ENCODE measurements at regions not wholly inside any gene's neighbourhood (a gene's known extent, or its start where the extent isn't known, plus 50 kb on each side); places are given as distances from the start of the nearest gene placed in this dataset.

DNA sequence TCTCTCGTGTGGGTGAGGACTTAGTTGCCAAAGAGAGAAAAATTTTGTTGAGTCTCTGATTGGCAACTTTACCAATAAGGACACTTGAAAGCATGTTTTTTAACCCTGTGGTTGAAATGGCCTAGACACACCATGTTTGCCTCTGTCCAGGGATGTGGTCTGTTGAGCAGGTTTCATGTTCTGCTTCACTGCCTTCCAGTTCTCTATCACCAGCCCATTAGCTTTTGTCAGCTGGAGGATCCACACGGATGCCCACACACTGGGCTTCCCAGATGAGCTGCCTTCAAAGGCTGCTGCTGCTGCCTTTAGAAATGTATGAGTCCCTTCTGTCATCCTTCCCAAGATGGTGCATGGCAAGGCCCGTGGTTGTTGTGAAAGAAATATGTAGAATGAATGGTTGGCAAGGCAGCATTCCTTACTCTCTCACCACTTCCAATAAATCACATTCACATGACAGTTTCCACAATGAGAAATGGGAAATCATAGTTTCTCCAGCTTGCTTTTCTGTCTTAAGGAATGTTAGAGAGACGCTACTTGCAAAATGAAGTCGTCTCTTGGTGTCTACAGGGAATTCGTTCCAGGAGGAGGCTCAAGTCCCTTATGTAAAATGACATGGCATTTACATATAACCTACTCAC lies 108.2 kb upstream of the SLC35F3 start:
- H3K9me3 ChIP-seq (ENCODE audit: insufficient read depth, low read depth), result no peaks in the 10 kb centered on the region
- no peaks in the 10 kb centered on the region for H3K4me1 ChIP-seq (replicated peaks; ENCODE audit: insufficient read depth)
- no peaks in the 10 kb centered on the region for H3K9me2 ChIP-seq (ENCODE audit: insufficient read depth)
- no peak overlapping the region for H2AFZ ChIP-seq
- H3K27ac ChIP-seq, result no peak overlapping the region
- no peaks in the 10 kb centered on the region for H3K79me2 ChIP-seq (ENCODE audit: low read depth)
- CTCF ChIA-PET, result no interaction called here
- no peak for DNase-seq
- intact Hi-C loops (cut with micrococcal nuclease; ENCODE audit: unreplicated experiment), result no loop called here
- H3F3A ChIP-seq (ENCODE audit: insufficient read depth, low read depth), result no peaks in the 10 kb centered on the region
- H3K4me2 ChIP-seq, result no peak overlapping the region
- BruUV-seq (replicated peaks), result no TSS peak
- POLR2A ChIA-PET (ENCODE audit: unreplicated experiment), result no interaction called here
- H4K20me1 ChIP-seq (ENCODE audit: insufficient read depth), result no peaks in the 10 kb centered on the region
- H3K4me3 ChIP-seq, result no peak overlapping the region
- TF ChIP-seq EZH2 (IDR thresholded peaks at IDR 0.05; ENCODE audit: low read depth) (no peak), CTCF (conservative IDR thresholded peaks at IDR 0.05) (no peak)
- H3K27me3 ChIP-seq (ENCODE audit: insufficient read depth, low read depth), result no peaks in the 10 kb centered on the region
- H3K36me3 ChIP-seq (ENCODE audit: low read depth), result no peaks in the 10 kb centered on the region

DNA sequence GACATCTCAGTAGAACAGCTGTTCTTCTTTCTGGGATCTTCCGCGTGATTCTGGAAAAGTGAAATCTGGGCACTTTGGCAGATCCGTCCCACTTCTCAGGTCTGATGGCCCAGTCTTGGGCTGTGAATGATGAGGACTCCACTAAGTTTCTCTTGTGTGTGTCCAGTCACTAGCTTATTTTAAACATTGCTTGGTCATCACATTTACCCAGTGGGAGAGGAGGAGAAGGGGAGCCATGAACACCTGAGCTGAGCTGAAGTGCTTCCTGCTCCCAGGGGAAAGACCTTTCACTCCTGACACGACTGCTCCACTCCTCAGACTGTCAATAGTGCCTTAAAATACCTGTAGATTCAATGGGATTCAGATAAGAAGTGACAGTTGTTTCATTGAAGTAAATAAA lies 101.9 kb upstream of the SLC35F3 start:
- no peak overlapping the region for H2AFZ ChIP-seq
- intact Hi-C loops (cut with micrococcal nuclease; ENCODE audit: unreplicated experiment), result loop anchor here (5.0 kb wide), 1 partner anchor 100 kb away; the partner anchor contains the start of gene SLC35F3
- TF ChIP-seq EZH2 (IDR thresholded peaks at IDR 0.05; ENCODE audit: low read depth), result no peak
- no peak for TF ChIP-seq CTCF (conservative IDR thresholded peaks at IDR 0.05)
- H3K9me2 ChIP-seq (ENCODE audit: insufficient read depth), result no peaks in the 10 kb centered on the region
- ChIA-PET CTCF (no interaction called here), POLR2A (ENCODE audit: unreplicated experiment) (no interaction called here)
- no peaks in the 10 kb centered on the region for H3K36me3 ChIP-seq (ENCODE audit: low read depth)
- DNase-seq, result no peak
- H3F3A ChIP-seq (ENCODE audit: insufficient read depth, low read depth), result no peaks in the 10 kb centered on the region
- no peaks in the 10 kb centered on the region for H3K79me2 ChIP-seq (ENCODE audit: low read depth)
- H3K9me3 ChIP-seq (ENCODE audit: insufficient read depth, low read depth), result peaks cover 5% of the 10 kb centered on the region; the same call in 1 of the 2 replicates
- no peak overlapping the region for H3K4me2 ChIP-seq
- BruUV-seq (replicated peaks), result no TSS peak
- no peaks in the 10 kb centered on the region for H4K20me1 ChIP-seq (ENCODE audit: insufficient read depth)
- H3K27me3 ChIP-seq (ENCODE audit: insufficient read depth, low read depth), result no peaks in the 10 kb centered on the region
- H3K4me1 ChIP-seq (replicated peaks; ENCODE audit: insufficient read depth), result no peaks in the 10 kb centered on the region
- no peak overlapping the region for H3K4me3 ChIP-seq
- H3K27ac ChIP-seq, result no peak overlapping the region

- Histone ChIP-seq H3K27me3 (ENCODE audit: insufficient read depth, low read depth) (no peaks in the 10 kb centered on the region), H3K9me3 (ENCODE audit: insufficient read depth, low read depth) (peaks cover 5% of the 10 kb centered on the region; the same call in 1 of the 2 replicates), H3K4me2 (no peak overlapping the region), H3K4me1 (replicated peaks; ENCODE audit: insufficient read depth) (no peaks in the 10 kb centered on the region), H3K36me3 (ENCODE audit: low read depth) (no peaks in the 10 kb centered on the region), H2AFZ (no peak overlapping the region), H3K9me2 (ENCODE audit: insufficient read depth) (no peaks in the 10 kb centered on the region), H3K79me2 (ENCODE audit: low read depth) (no peaks in the 10 kb centered on the region), H4K20me1 (ENCODE audit: insufficient read depth) (no peaks in the 10 kb centered on the region), H3K27ac (no peak overlapping the region), H3F3A (ENCODE audit: insufficient read depth, low read depth) (no peaks in the 10 kb centered on the region), H3K4me3 (no peak overlapping the region)
- TF ChIP-seq CTCF (conservative IDR thresholded peaks at IDR 0.05) (no peak), EZH2 (IDR thresholded peaks at IDR 0.05; ENCODE audit: low read depth) (no peak)
- intact Hi-C loops (cut with micrococcal nuclease; ENCODE audit: unreplicated experiment), result no loop called here
- DNase-seq, result no peak
- ChIA-PET POLR2A (ENCODE audit: unreplicated experiment) (no interaction called here), CTCF (no interaction called here)
- BruUV-seq (replicated peaks), result no TSS peak
These were observed 98.7 kb upstream of the SLC35F3 start for GRCh38 chr1:233805786-233806185.

Measured in PC-9 (cell line).